Endothelial cell (in vitro differentiated cells): ENCODE measurements at regions not wholly inside any gene's neighbourhood (a gene's known extent, or its start where the extent isn't known, plus 50 kb on each side); places are given as distances from the start of the nearest gene placed in this dataset.

Source experiments
- DNase-seq: peaks from one replicate; pipeline ENCODE4 v3.0.0; 2021; ENCODE audit warnings: low spot score
- H3K27ac Mint-ChIP-seq: one replicate; pipeline ENCODE4 v1.8.0; 2021; ENCODE audit warnings: mixed read lengths, inconsistent platforms; ENCODE audit not compliant: unreplicated experiment
- H3K27me3 Mint-ChIP-seq: one replicate; pipeline ENCODE4 v1.8.0; 2021; ENCODE audit warnings: mild to moderate bottlenecking, moderate library complexity, mixed read lengths, inconsistent platforms; ENCODE audit not compliant: unreplicated experiment
- H3K36me3 Mint-ChIP-seq: one replicate; pipeline ENCODE4 v1.8.0; 2021; ENCODE audit warnings: mild to moderate bottlenecking, low read depth, mixed read lengths, inconsistent platforms; ENCODE audit not compliant: unreplicated experiment
- H3K4me1 Mint-ChIP-seq: one replicate; pipeline ENCODE4 v1.8.0; 2021; ENCODE audit warnings: mild to moderate bottlenecking, mixed read lengths, inconsistent platforms; ENCODE audit not compliant: unreplicated experiment
- H3K4me3 Mint-ChIP-seq: one replicate; pipeline ENCODE4 v1.8.0; 2021; ENCODE audit warnings: mild to moderate bottlenecking, mixed read lengths, inconsistent platforms; ENCODE audit not compliant: unreplicated experiment
- H3K9me3 Mint-ChIP-seq: one replicate; pipeline ENCODE4 v1.8.0; 2021; ENCODE audit warnings: mixed read lengths, inconsistent platforms; ENCODE audit not compliant: unreplicated experiment
- TF ChIP-seq, protein P1 (sequence below): fragments of 200-600 bp; sonication (generic); IDR thresholded peaks from one replicate; pipeline ENCODE4 v1.5.0; 2021; ENCODE audit warnings: antibody characterized with exemption; ENCODE audit not compliant: unreplicated experiment

DNA sequence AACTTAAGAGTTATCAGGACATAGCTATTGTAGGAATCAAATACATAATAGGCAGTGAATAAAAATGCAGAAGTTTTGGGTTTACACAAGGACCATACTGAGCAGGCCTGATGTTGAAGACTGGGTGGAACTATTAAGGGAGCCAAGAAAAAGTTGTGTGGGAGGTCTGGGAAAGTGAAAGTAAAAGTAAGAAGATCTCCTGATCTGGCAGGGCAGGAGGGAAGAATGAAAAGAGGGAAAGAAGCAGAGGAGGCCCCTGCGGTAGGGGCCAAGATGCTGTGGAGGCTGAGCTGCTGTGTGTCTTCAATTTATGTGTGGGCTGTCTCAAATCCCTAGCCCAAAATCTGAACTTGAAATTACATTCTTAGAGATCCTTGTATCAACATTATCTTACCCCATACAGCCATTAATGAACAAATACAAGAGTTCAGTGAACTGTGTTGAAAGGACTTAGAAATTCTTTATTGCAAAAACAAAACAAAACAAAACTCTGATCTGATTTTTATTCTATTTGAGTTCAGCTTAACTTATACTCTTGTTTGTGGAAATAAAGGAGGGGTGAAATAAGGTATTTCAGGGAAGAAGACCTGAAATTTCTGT is 1183.8 kb downstream of the HACE1 start:
- Mint-ChIP-seq H3K27ac (no peak overlapping the region), H3K27me3 (no peaks in the 10 kb centered on the region), H3K9me3 (no peaks in the 10 kb centered on the region), H3K36me3 (no peaks in the 10 kb centered on the region), H3K4me1 (no peaks in the 10 kb centered on the region), H3K4me3 (no peak overlapping the region)
- DNase-seq = no peak
- TF ChIP-seq, protein P1, sequence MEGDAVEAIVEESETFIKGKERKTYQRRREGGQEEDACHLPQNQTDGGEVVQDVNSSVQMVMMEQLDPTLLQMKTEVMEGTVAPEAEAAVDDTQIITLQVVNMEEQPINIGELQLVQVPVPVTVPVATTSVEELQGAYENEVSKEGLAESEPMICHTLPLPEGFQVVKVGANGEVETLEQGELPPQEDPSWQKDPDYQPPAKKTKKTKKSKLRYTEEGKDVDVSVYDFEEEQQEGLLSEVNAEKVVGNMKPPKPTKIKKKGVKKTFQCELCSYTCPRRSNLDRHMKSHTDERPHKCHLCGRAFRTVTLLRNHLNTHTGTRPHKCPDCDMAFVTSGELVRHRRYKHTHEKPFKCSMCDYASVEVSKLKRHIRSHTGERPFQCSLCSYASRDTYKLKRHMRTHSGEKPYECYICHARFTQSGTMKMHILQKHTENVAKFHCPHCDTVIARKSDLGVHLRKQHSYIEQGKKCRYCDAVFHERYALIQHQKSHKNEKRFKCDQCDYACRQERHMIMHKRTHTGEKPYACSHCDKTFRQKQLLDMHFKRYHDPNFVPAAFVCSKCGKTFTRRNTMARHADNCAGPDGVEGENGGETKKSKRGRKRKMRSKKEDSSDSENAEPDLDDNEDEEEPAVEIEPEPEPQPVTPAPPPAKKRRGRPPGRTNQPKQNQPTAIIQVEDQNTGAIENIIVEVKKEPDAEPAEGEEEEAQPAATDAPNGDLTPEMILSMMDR = no peak

- no peaks in the 10 kb centered on the region for H3K27me3 Mint-ChIP-seq
- H3K4me1 Mint-ChIP-seq = no peaks in the 10 kb centered on the region
- no peaks in the 10 kb centered on the region for H3K9me3 Mint-ChIP-seq
- H3K27ac Mint-ChIP-seq = no peak overlapping the region
- no peak for DNase-seq
- no peaks in the 10 kb centered on the region for H3K36me3 Mint-ChIP-seq
- no peak overlapping the region for H3K4me3 Mint-ChIP-seq
- TF ChIP-seq, protein P1 = no peak
Observed at GRCh38 chr6:103674790-103675189, 1184.9 kb downstream of the HACE1 start.

DNA sequence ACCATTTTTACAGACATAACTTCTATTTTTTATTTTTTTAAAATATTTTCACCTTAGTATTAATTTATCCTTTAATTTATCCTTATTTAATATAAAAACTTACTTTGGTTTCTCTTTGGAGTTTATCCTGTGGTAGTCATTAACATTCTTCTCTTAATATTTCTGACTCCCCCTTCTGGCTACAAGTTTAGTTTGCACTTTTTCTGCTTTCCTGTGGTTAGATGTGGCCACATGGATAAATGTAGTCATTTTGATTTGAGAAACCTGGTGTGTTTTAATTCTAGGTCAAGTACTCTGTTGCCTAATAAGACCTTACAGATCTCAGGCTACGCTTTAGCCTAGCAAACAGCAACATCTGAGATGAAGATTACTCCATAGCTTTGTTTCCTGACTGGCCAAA is 1187.5 kb downstream of the HACE1 start:
- H3K4me3 Mint-ChIP-seq = no peak overlapping the region
- H3K9me3 Mint-ChIP-seq = no peaks in the 10 kb centered on the region
- DNase-seq = no peak
- H3K36me3 Mint-ChIP-seq = no peaks in the 10 kb centered on the region
- H3K4me1 Mint-ChIP-seq = no peaks in the 10 kb centered on the region
- H3K27ac Mint-ChIP-seq = no peak overlapping the region
- TF ChIP-seq, protein P1 = peak; percentile 35
- H3K27me3 Mint-ChIP-seq = no peaks in the 10 kb centered on the region

GRCh38 chr6:103629613-103630012 is 1230.1 kb downstream of the HACE1 start:
- Mint-ChIP-seq H3K4me3 (no peak overlapping the region), H3K27ac (no peak overlapping the region), H3K36me3 (no peaks in the 10 kb centered on the region), H3K4me1 (no peaks in the 10 kb centered on the region), H3K9me3 (no peaks in the 10 kb centered on the region), H3K27me3 (no peaks in the 10 kb centered on the region)
- no peak for DNase-seq
- TF ChIP-seq, protein P1 = no peak

DNA sequence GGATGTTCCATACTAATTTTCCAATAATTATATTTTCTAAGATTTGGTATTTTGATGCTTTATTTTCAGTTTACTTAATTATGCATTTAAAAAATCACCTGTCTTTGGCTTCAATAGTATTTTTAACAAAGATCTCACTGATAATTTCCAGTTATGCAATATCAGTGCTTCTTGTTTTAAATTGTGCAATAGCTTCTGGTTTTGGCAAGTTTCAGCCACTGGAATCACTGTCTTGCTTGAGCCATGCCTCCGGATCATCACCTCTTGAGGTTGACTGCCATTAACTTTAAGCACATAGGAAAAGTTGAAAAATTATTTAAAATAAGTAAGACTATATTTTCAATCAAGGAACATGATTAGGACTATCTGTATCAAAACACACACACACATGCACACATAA is 1242.1 kb downstream of the HACE1 start:
- Mint-ChIP-seq H3K4me1 (no peaks in the 10 kb centered on the region), H3K27me3 (no peaks in the 10 kb centered on the region), H3K4me3 (no peak overlapping the region), H3K36me3 (no peaks in the 10 kb centered on the region), H3K9me3 (no peaks in the 10 kb centered on the region), H3K27ac (no peak overlapping the region)
- no peak for DNase-seq
- TF ChIP-seq, protein P1 = no peak
